ENCODE measurements at regions not wholly inside any gene's neighbourhood (a gene's known extent, or its start where the extent isn't known, plus 50 kb on each side); places are given as distances from the start of the nearest gene placed in this dataset.

DNA sequence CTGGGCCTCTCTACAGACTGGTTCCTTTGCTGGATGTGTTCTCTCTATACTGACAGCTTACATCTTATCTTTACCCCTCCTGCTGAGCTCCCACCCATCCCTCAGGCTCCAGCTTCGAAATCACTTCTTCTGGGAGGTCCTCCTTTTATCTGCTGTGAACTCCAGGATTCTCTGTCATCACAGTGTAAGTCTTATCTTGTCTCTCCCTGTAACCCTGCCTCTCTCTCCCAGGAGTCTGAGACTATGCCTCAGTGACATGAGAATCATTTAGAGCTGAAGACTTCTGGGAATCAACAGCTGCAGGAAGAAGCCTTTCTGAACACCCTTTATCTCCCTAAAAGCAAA, 148.1 kb upstream of the HS3ST3A1 start:
- TF ChIP-seq, protein P1, sequence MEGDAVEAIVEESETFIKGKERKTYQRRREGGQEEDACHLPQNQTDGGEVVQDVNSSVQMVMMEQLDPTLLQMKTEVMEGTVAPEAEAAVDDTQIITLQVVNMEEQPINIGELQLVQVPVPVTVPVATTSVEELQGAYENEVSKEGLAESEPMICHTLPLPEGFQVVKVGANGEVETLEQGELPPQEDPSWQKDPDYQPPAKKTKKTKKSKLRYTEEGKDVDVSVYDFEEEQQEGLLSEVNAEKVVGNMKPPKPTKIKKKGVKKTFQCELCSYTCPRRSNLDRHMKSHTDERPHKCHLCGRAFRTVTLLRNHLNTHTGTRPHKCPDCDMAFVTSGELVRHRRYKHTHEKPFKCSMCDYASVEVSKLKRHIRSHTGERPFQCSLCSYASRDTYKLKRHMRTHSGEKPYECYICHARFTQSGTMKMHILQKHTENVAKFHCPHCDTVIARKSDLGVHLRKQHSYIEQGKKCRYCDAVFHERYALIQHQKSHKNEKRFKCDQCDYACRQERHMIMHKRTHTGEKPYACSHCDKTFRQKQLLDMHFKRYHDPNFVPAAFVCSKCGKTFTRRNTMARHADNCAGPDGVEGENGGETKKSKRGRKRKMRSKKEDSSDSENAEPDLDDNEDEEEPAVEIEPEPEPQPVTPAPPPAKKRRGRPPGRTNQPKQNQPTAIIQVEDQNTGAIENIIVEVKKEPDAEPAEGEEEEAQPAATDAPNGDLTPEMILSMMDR (conservative IDR thresholded peaks at IDR 0.05; ENCODE audit: low read depth, low read length), result no peak
- no peak for TF ChIP-seq EZH2 (IDR thresholded peaks at IDR 0.05; ENCODE audit: borderline replicate concordance, low read depth, low read length, poor library complexity, severe bottlenecking)

All from A673 (cell line).